HG03354 (cell line): ENCODE measurements at regions not wholly inside any gene's neighbourhood (a gene's known extent, or its start where the extent isn't known, plus 50 kb on each side); places are given as distances from the start of the nearest gene placed in this dataset.
"Not testable (repeated sequence)": the region's sequence is repeated elsewhere in the genome, so short reads cannot be mapped to it uniquely, and the experiment has no call there.

ENCODE experiments used
- ATAC-seq: cut with Tn5 transposase; IDR thresholded peaks from one replicate; pipeline ENCODE4 v1.9.1; 2021; ENCODE audit warnings: mild to moderate bottlenecking; ENCODE audit not compliant: unreplicated experiment, poor library complexity, severe bottlenecking

GRCh38 chr3:106929081-106929480 lies 448.2 kb upstream of the CCDC54 start:
- ATAC-seq: no peak

GRCh38 chr3:106930086-106930485 lies 447.2 kb upstream of the CCDC54 start:
- ATAC-seq: no peak

DNA sequence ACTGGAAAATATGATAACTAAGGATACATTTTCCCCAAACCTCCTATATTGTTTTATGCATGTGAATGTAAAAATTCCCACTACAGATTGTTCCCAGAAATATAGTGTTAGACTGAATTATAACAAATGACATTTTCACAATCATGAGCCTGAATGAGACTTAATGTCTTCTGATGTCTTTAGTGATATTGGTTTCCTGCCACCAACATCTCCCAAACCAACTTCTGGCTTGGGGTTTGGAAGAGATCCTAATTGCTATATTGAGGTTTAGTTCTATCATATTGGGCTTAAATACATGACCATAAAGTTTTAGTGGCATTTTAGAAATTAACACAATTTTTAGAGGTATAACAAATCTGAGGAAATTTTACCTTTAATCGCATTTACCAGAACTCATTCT lies 445.3 kb upstream of the CCDC54 start:
- no peak for ATAC-seq

GRCh38 chr3:106936337-106936736 lies 440.9 kb upstream of the CCDC54 start:
- ATAC-seq: no peak

DNA sequence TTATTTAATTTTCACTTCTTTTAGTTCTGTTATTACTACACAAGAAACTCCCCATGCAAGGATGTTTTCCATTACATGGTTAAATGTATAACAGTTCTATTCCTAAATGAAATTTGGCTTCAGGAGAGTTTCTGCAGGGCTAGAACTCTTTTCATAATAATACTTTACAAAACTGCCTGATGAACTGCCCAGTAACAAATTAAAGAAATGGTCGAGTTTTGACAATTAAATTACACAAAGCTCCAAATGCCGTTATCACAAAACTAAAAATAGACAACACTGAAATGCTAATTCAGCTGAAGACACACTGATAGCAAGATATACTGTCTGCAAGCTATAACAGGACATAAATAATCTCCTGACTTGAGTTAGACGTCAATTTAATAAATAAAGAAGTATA lies 435.2 kb upstream of the CCDC54 start:
- ATAC-seq: no peak

DNA sequence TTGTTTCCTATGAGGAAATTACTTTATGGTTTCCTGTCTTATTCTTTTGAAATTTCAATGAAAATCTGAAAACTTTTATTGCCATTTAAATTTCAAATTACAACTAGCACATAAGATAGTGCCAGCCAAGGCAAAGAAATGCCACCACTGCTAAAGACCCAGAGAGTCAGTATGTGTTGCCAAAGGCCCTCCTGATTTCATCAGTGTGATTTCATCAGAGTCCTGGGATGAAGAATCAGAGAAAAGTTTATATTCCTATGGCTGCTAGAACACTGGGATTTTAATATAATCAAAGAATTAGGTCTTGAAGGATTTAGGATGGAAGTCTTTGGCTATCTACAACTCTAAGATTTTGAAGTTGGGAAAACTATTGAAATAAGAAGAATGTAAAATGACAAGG lies 434.2 kb upstream of the CCDC54 start:
- no peak for ATAC-seq

DNA sequence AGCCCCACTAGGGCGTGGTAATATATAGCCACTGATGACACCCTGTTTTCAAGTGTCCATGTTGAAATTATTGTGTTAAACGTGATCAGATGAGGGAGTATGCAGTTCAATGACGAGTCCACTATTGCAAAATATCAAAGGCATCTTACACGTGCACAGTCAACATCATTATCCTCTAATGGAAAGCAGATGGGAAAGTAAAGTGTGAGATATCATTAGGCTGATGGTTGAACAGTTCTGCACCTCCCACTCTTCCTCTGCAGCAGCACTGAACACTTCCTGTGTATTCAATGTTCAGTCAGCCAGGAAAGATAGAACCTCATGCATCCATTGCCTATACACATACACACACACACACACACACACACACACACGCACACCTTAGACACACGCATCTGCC lies 431.8 kb upstream of the CCDC54 start:
- ATAC-seq: no peak

DNA sequence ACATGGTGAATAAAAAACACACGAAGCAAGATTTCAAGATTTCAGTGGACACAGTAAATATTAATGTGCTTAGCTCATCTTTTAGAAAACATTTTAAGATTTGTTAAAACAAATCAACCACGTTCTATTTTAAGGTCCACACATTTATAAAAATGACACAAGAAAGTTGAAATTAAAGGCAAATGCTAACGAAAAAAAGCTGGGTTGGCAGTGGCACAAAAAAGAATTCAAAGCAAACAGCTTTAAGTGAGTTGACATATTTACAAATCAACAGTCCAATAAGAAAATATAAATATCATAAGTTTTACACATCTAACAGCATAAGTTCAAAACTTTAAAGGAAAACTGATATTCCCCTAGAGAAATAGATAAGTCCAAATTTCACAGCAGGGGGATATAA lies 430.4 kb upstream of the CCDC54 start:
- ATAC-seq: no peak

- no peak for ATAC-seq
Measured at GRCh38 chr3:106957029-106957428, 420.2 kb upstream of the CCDC54 start.

- ATAC-seq: no peak
Measured at GRCh38 chr3:106962993-106963392, 414.2 kb upstream of the CCDC54 start.

- ATAC-seq: no peak
Measured at GRCh38 chr3:106963442-106963841, 413.8 kb upstream of the CCDC54 start.

DNA sequence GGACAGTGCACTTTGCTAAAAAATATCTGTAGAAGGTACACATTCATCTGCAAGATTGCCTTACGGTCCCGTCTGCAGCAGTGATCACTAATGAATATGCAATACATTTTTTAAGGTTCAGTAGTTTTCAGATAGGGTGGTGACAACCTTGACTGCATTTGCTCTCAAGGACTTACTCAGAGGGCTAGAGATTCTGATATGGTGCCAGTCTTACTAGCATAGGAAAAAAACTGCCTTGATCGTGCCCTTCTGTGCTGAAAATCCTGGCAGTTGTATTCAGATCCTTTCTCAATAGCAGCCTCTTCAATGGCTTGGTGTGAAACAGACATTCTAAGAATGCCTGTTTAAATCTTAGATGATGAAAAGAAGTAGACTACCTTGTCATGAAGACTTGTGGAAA lies 411.9 kb upstream of the CCDC54 start:
- no peak for ATAC-seq

DNA sequence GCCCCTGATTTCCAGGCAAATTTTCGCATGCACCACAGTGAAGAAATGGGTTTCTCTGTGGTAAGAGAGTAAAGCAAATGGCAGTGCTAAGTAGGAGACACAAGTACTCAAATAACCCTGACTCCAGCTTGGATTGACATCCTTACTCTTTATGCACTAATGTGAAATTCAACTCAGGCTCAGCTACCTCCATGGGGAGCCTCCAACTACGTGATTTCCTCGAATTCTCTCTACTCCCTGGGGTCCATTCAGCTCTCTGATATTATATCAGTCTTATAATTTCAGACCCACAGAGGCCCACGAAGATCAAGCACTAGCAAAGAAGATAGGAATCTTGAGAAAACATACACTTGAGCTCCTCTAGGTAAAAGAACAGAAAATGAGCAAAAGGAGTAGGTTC lies 407.6 kb upstream of the CCDC54 start:
- no peak for ATAC-seq

GRCh38 chr3:106981392-106981791 lies 395.8 kb upstream of the CCDC54 start:
- ATAC-seq: no peak

- ATAC-seq: no peak
Measured at GRCh38 chr3:106985721-106986120, 391.5 kb upstream of the CCDC54 start.

DNA sequence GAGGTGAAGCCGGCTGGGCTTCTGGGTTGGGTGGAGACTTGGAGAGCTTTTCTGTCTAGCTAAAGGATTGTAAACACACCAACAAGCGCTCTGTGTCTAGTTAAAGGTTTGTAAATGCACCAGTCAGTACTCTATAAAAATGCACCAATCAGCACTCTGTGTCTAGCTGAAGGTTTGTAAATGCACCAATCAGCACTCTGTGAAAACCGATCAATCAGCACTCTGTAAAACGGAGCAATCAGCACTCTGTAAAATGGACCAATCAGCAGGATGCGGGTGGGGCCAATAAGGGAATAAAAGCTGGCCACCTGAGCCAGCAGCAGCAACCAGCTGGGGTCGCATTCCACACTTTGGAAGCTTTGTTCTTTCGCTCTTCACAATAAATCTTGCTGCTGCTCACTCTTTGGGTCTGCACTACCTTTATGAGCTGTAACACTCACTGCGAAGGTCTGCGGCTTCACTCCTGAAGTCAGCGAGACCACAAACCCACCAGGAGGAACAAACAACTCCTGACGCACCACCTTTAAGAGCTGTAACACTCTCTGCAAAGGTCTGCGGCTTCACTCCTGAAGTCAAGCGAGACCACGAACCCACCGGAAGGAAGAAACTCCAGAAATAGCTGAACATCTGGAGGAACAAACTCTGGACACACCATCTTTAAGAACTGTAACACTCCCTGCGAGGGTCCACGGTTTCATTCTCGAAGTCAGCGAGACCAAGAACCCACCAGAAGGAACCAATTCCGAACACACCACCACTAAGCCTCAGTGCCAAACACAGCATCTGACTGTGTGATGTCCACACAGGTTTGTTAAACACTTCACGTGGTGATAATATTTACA lies 378.2 kb upstream of the CCDC54 start:
- ATAC-seq: peak; percentile 68

GRCh38 chr3:107001635-107002034 lies 375.6 kb upstream of the CCDC54 start:
- ATAC-seq: no peak

- not testable (repeated sequence) for ATAC-seq
Measured at GRCh38 chr3:107005352-107005751, 371.9 kb upstream of the CCDC54 start.

DNA sequence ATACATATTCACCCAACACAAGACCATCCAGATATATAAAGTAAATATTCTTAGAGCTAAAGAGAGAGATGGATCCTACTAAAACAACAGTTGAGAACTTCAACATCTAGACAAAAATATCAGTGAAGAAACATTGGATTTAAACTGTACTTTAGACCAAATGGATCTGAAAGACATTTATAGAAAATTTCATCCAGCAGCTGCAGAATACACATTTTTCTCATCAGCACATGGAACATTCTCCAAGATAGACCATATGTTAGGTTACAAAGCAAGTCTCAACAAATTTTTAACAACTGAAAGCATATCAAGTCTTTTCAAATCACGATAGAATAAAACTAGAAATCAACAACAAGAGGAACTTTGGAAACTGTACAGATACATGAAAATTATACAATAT lies 369.0 kb upstream of the CCDC54 start:
- ATAC-seq: no peak

DNA sequence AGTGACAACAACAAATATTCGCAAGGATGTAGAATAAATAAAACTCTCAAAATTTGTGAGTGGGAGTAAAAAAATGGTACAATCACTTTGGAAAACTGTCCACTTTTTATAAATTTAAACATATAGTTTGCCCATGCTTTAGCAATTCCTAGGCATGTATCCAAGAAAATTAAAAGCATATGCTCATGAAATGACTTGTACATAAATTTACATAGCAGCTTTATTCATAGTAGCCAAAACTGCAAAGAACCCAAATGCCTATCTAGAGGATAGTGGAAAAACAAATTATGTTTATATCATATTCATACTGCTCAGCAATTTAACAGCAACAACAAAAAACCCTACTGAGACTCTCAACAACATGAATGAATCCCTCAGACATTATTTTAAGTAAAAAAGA lies 363.6 kb upstream of the CCDC54 start:
- ATAC-seq: no peak

DNA sequence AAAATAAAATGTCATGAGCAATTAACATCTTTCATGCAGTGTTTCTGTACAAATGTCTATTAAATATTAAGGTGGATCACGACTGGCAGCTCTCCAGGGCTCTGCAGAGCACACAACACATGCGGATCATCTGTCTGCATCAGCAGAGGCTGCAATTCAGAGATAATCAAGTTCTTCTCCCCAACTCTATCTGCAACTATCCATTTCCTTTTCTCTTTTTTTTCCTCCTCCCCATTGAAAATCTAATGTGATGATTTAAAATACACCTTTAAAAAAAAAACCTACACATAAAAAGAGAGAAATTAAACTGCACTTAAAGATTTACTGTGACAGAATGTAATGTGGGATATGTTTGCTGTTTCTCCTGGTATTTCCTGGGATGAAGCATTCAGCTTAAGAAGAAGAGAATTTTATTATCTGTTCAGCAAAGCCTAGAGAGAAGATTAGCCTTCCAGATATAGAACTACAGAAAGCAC lies 352.6 kb upstream of the CCDC54 start:
- ATAC-seq: no peak

DNA sequence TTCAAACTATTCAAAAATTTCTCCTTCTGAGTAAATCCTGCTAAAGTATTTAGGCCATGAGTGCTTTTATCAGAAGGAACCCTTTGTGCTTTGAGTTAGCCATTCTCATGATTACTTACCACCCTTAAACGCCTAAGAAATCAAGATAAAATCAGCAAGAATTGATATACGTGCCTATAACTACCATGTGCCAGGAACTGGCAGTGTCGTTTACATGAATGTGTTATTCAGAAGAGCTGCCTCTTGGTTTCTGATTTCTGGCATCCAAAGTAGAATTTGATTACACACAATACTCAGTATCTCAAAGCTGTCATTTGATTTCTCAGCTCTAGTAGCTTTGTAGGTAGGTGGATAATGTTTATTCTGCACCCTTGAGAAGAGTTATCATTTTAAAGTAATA lies 351.3 kb upstream of the CCDC54 start:
- no peak for ATAC-seq
